ENCODE measurements at regions not wholly inside any gene's neighbourhood (a gene's known extent, or its start where the extent isn't known, plus 50 kb on each side); places are given as distances from the start of the nearest gene placed in this dataset.

GRCh38 chr20:6277661-6278240, 154.9 kb upstream of the FERMT1 start:
- TF ChIP-seq, protein P1, sequence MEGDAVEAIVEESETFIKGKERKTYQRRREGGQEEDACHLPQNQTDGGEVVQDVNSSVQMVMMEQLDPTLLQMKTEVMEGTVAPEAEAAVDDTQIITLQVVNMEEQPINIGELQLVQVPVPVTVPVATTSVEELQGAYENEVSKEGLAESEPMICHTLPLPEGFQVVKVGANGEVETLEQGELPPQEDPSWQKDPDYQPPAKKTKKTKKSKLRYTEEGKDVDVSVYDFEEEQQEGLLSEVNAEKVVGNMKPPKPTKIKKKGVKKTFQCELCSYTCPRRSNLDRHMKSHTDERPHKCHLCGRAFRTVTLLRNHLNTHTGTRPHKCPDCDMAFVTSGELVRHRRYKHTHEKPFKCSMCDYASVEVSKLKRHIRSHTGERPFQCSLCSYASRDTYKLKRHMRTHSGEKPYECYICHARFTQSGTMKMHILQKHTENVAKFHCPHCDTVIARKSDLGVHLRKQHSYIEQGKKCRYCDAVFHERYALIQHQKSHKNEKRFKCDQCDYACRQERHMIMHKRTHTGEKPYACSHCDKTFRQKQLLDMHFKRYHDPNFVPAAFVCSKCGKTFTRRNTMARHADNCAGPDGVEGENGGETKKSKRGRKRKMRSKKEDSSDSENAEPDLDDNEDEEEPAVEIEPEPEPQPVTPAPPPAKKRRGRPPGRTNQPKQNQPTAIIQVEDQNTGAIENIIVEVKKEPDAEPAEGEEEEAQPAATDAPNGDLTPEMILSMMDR (IDR thresholded peaks at IDR 0.05; ENCODE audit: low read depth, low read length, poor library complexity, severe bottlenecking), result no peak
- TF ChIP-seq EZH2phosphoT487 (IDR thresholded peaks at IDR 0.05; ENCODE audit: borderline replicate concordance, low read length), result no peak
